ENCODE measurements at regions not wholly inside any gene's neighbourhood (a gene's known extent, or its start where the extent isn't known, plus 50 kb on each side); places are given as distances from the start of the nearest gene placed in this dataset.

GRCh38 chr4:120177603-120178002, 111.0 kb upstream of the MAD2L1 start:
- TF ChIP-seq, protein P1, sequence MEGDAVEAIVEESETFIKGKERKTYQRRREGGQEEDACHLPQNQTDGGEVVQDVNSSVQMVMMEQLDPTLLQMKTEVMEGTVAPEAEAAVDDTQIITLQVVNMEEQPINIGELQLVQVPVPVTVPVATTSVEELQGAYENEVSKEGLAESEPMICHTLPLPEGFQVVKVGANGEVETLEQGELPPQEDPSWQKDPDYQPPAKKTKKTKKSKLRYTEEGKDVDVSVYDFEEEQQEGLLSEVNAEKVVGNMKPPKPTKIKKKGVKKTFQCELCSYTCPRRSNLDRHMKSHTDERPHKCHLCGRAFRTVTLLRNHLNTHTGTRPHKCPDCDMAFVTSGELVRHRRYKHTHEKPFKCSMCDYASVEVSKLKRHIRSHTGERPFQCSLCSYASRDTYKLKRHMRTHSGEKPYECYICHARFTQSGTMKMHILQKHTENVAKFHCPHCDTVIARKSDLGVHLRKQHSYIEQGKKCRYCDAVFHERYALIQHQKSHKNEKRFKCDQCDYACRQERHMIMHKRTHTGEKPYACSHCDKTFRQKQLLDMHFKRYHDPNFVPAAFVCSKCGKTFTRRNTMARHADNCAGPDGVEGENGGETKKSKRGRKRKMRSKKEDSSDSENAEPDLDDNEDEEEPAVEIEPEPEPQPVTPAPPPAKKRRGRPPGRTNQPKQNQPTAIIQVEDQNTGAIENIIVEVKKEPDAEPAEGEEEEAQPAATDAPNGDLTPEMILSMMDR (IDR thresholded peaks at IDR 0.05): no peak
- no peak for TF ChIP-seq POLR2A (IDR thresholded peaks at IDR 0.05)
